OCI-LY1 (cell line): ENCODE measurements at regions not wholly inside any gene's neighbourhood (a gene's known extent, or its start where the extent isn't known, plus 50 kb on each side); places are given as distances from the start of the nearest gene placed in this dataset.

Source experiments
- H2AFZ ChIP-seq: fragments of 200-600 bp; sonication (generic), shearing (Covaris generic); 2 replicates; pipeline ENCODE4 v1.6.0; 2014; ENCODE audit warnings: antibody characterized with exemption, mild to moderate bottlenecking, low read length
- H3F3A ChIP-seq: fragments of 200-600 bp; sonication (generic), shearing (Covaris generic); 2 replicates; pipeline ENCODE4 v1.6.0; 2014; ENCODE audit warnings: mild to moderate bottlenecking, antibody characterized with exemption, low read length, moderate library complexity; ENCODE audit not compliant: insufficient read depth
- H3K27ac ChIP-seq: fragments of 200-600 bp; sonication (generic); 2 replicates; pipeline ENCODE4 v1.5.1; 2014; ENCODE audit warnings: low read length, mixed run types, mild to moderate bottlenecking, low read depth; ENCODE audit not compliant: poor library complexity, severe bottlenecking
- H3K27me3 ChIP-seq: fragments of 200-600 bp; sonication (generic); 2 replicates; pipeline ENCODE4 v1.6.0; 2014; ENCODE audit warnings: antibody characterized with exemption, mild to moderate bottlenecking, low read length, moderate library complexity; ENCODE audit not compliant: insufficient read depth
- H3K36me3 ChIP-seq: fragments of 200-600 bp; sonication (generic); 2 replicates; pipeline ENCODE4 v1.6.1; 2014; ENCODE audit warnings: mild to moderate bottlenecking, antibody characterized with exemption, low read length, moderate library complexity, mixed read lengths; ENCODE audit not compliant: insufficient read depth
- H3K4me1 ChIP-seq: fragments of 200-600 bp; sonication (generic); 2 replicates; pipeline ENCODE4 v1.5.1; 2014; ENCODE audit warnings: mild to moderate bottlenecking, low read length, moderate library complexity; ENCODE audit not compliant: insufficient read depth, severe bottlenecking
- H3K4me2 ChIP-seq: fragments of 200-600 bp; sonication (generic), shearing (Covaris generic); 2 replicates; pipeline ENCODE4 v1.6.1; 2014; ENCODE audit warnings: low read length
- H3K4me3 ChIP-seq: fragments of 200-600 bp; sonication (generic); 2 replicates; pipeline ENCODE4 v1.5.1; 2014; ENCODE audit warnings: low read length, low read depth, mild to moderate bottlenecking, mixed read lengths; ENCODE audit not compliant: poor library complexity, severe bottlenecking
- H3K79me2 ChIP-seq: fragments of 200-600 bp; shearing (Covaris generic); 2 replicates; pipeline ENCODE4 v1.6.1; 2016; ENCODE audit warnings: mixed run types, low read length, mixed read lengths; ENCODE audit not compliant: insufficient read depth
- H3K9ac ChIP-seq: fragments of 200-600 bp; sonication (generic), shearing (Covaris generic); 2 replicates; pipeline ENCODE4 v1.6.1; 2014; ENCODE audit warnings: mild to moderate bottlenecking, low read length, mixed read lengths
- H3K9me2 ChIP-seq: fragments of 200-600 bp; sonication (generic), shearing (Covaris generic); 2 replicates; pipeline ENCODE4 v1.6.1; 2014; ENCODE audit warnings: low read depth, mild to moderate bottlenecking, low read length, mixed read lengths
- H3K9me3 ChIP-seq: fragments of 200-600 bp; shearing (Covaris generic); 2 replicates; pipeline ENCODE4 v1.6.1; 2014; ENCODE audit warnings: low read length, mixed read lengths
- H4K20me1 ChIP-seq: fragments of 200-600 bp; sonication (generic), shearing (Covaris generic); 2 replicates; pipeline ENCODE4 v1.6.0; 2016; ENCODE audit warnings: mild to moderate bottlenecking, low read length; ENCODE audit not compliant: insufficient read depth
- EZH2 ChIP-seq: fragments of 200-600 bp; sonication (generic), shearing (Covaris generic); IDR thresholded peaks from 2 replicates; pipeline ENCODE4 v1.8.0; 2017; ENCODE audit warnings: borderline replicate concordance, mixed run types, mild to moderate bottlenecking, antibody characterized with exemption, low read length, moderate library complexity, mixed read lengths
- TF ChIP-seq, protein P1 (sequence below): fragments of 200-600 bp; sonication (generic), shearing (Covaris generic); IDR thresholded peaks from 2 replicates; pipeline ENCODE4 v1.5.1; 2017; ENCODE audit warnings: mild to moderate bottlenecking, antibody characterized with exemption, low read length, moderate library complexity, mixed read lengths

DNA sequence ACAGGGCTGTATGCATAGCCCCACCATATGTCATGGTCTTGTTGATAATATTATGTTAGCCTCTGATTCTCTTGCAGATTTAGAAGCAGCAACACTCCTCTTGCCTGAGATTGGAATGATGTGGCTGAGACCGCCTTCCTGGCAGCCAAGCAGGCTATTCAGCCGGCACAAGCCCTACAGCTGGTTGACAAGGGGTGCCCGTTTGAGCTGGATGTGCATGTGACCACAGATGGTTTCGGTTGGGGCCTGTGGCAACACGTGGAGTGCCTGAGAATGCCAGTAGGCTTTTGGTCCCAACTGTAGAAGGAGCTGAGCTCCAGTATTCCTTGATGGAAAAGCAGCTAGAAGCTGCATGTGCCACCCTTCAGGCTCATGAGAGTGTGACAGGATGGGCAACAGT is 303.6 kb upstream of the POU3F2 start:
- Histone ChIP-seq H3K36me3 (no peaks in the 10 kb centered on the region), H3K4me1 (no peaks in the 10 kb centered on the region), H3K9me3 (no peaks in the 10 kb centered on the region), H3K4me2 (no peak overlapping the region), H3K79me2 (no peaks in the 10 kb centered on the region), H4K20me1 (no peaks in the 10 kb centered on the region), H3K9me2 (no peaks in the 10 kb centered on the region), H2AFZ (no peak overlapping the region), H3K4me3 (no peak overlapping the region), H3K27me3 (no peaks in the 10 kb centered on the region), H3F3A (no peaks in the 10 kb centered on the region), H3K27ac (no peak overlapping the region), H3K9ac (no peak overlapping the region)
- TF ChIP-seq EZH2: no peak
- TF ChIP-seq, protein P1, sequence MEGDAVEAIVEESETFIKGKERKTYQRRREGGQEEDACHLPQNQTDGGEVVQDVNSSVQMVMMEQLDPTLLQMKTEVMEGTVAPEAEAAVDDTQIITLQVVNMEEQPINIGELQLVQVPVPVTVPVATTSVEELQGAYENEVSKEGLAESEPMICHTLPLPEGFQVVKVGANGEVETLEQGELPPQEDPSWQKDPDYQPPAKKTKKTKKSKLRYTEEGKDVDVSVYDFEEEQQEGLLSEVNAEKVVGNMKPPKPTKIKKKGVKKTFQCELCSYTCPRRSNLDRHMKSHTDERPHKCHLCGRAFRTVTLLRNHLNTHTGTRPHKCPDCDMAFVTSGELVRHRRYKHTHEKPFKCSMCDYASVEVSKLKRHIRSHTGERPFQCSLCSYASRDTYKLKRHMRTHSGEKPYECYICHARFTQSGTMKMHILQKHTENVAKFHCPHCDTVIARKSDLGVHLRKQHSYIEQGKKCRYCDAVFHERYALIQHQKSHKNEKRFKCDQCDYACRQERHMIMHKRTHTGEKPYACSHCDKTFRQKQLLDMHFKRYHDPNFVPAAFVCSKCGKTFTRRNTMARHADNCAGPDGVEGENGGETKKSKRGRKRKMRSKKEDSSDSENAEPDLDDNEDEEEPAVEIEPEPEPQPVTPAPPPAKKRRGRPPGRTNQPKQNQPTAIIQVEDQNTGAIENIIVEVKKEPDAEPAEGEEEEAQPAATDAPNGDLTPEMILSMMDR: no peak

DNA sequence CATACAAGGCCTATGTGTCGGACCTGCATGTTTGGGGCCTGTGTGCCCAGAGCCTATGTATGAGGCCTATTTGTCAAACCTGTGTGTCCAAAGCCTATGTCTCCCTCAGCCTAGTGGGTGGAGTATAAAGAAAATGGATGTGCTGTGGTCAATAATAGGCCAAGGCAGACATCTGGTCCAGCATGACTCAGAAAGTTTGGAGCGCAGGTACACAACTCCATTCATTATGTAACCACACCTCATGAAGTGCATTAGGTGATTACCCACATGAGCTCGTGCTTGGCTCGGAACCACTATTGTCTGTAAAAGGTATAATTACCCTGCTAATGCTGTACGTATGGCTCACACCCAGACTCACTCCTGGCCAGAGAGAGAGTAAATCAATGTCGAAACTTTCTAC is 302.4 kb upstream of the POU3F2 start:
- TF ChIP-seq, protein P1: no peak
- no peak for TF ChIP-seq EZH2
- H3K9ac ChIP-seq: no peak overlapping the region
- no peaks in the 10 kb centered on the region for H3F3A ChIP-seq
- no peaks in the 10 kb centered on the region for H3K79me2 ChIP-seq
- no peaks in the 10 kb centered on the region for H3K4me1 ChIP-seq
- H3K4me2 ChIP-seq: no peak overlapping the region
- no peaks in the 10 kb centered on the region for H3K9me3 ChIP-seq
- H3K4me3 ChIP-seq: no peak overlapping the region
- H3K27ac ChIP-seq: no peak overlapping the region
- no peak overlapping the region for H2AFZ ChIP-seq
- no peaks in the 10 kb centered on the region for H3K27me3 ChIP-seq
- no peaks in the 10 kb centered on the region for H3K9me2 ChIP-seq
- no peaks in the 10 kb centered on the region for H3K36me3 ChIP-seq
- no peaks in the 10 kb centered on the region for H4K20me1 ChIP-seq

GRCh38 chr6:98539741-98540140 is 294.6 kb upstream of the POU3F2 start:
- Histone ChIP-seq H3K79me2 (no peaks in the 10 kb centered on the region), H3K9ac (no peak overlapping the region), H3K4me1 (no peaks in the 10 kb centered on the region), H3K36me3 (no peaks in the 10 kb centered on the region), H3K4me2 (no peak overlapping the region), H3K4me3 (no peak overlapping the region), H3K9me2 (no peaks in the 10 kb centered on the region), H3K27ac (no peak overlapping the region), H4K20me1 (no peaks in the 10 kb centered on the region), H3K27me3 (no peaks in the 10 kb centered on the region), H3F3A (no peaks in the 10 kb centered on the region), H2AFZ (no peak overlapping the region), H3K9me3 (no peaks in the 10 kb centered on the region)
- TF ChIP-seq, protein P1: no peak
- no peak for TF ChIP-seq EZH2
